Smooth muscle cell (in vitro differentiated cells): ENCODE measurements at regions not wholly inside any gene's neighbourhood (a gene's known extent, or its start where the extent isn't known, plus 50 kb on each side); places are given as distances from the start of the nearest gene placed in this dataset.

Experiments
- DNase-seq: peaks from one replicate; lab custom pipeline; 2025; ENCODE audit not compliant: unreplicated experiment; lab: John Stamatoyannopoulos, UW
- H2AFZ ChIP-seq: fragments of 200-600 bp; sonication (generic); 2 replicates; pipeline ENCODE4 v1.6.0; 2016; ENCODE audit warnings: antibody characterized with exemption, low read depth, mild to moderate bottlenecking
- H3F3A ChIP-seq: fragments of 200-600 bp; sonication (generic); 2 replicates; pipeline ENCODE4 v1.6.0; 2017; ENCODE audit warnings: antibody characterized with exemption, low read depth
- H3K27ac ChIP-seq: fragments of 200-600 bp; sonication (generic); 2 replicates; pipeline ENCODE4 v1.5.1; 2016; ENCODE audit warnings: low read depth, mild to moderate bottlenecking
- H3K27me3 ChIP-seq: fragments of 200-600 bp; sonication (generic); 2 replicates; pipeline ENCODE4 v1.6.1; 2016; ENCODE audit warnings: low read depth, mild to moderate bottlenecking
- H3K36me3 ChIP-seq: fragments of 200-600 bp; sonication (generic); 2 replicates; pipeline ENCODE4 v1.5.1; 2016; ENCODE audit warnings: low read depth
- H3K4me1 ChIP-seq: fragments of 200-600 bp; sonication (generic); 2 replicates; pipeline ENCODE4 v1.5.1; 2016; ENCODE audit warnings: low read depth
- H3K4me2 ChIP-seq: fragments of 200-600 bp; sonication (generic); 2 replicates; pipeline ENCODE4 v1.6.0; 2016; ENCODE audit warnings: mild to moderate bottlenecking
- H3K4me3 ChIP-seq: fragments of 200-600 bp; sonication (generic); 2 replicates; pipeline ENCODE4 v1.5.1; 2016; ENCODE audit warnings: mild to moderate bottlenecking
- H3K79me2 ChIP-seq: fragments of 200-600 bp; sonication (generic); 2 replicates; pipeline ENCODE4 v1.6.0; 2016; ENCODE audit warnings: low read depth, mild to moderate bottlenecking
- H3K9ac ChIP-seq: fragments of 200-600 bp; sonication (generic); 2 replicates; pipeline ENCODE4 v1.6.0; 2016; ENCODE audit warnings: low read depth
- H3K9me3 ChIP-seq: fragments of 200-600 bp; sonication (generic); replicated peaks from 2 replicates; pipeline ENCODE4 v1.5.1; 2016; ENCODE audit warnings: low read depth
- H4K20me1 ChIP-seq: fragments of 200-600 bp; sonication (generic); 2 replicates; pipeline ENCODE4 v1.6.0; 2016; ENCODE audit warnings: low read depth
- CTCF ChIP-seq: fragments of 200-600 bp; sonication (generic); IDR thresholded peaks from 2 replicates; pipeline ENCODE4 v1.5.1; 2017; ENCODE audit warnings: borderline replicate concordance, mild to moderate bottlenecking, antibody characterized with exemption; ENCODE audit not compliant: insufficient read depth, poor library complexity, severe bottlenecking
- WGBS: methylation state at CpG from one replicate; pipeline ENCODE4 v1.1.7; 2016; ENCODE audit warnings: low lambda C conversion rate; 5-methylcytosine and 5-hydroxymethylcytosine counted together

- Histone ChIP-seq H3K4me3 (no peak overlapping the region), H3K27me3 (no peaks in the 10 kb centered on the region), H2AFZ (no peak overlapping the region), H3K4me2 (no peak overlapping the region), H4K20me1 (no peaks in the 10 kb centered on the region), H3K9me3 (no peaks in the 10 kb centered on the region), H3F3A (no peaks in the 10 kb centered on the region), H3K9ac (no peak overlapping the region), H3K27ac (no peak overlapping the region), H3K79me2 (no peaks in the 10 kb centered on the region), H3K36me3 (no peaks in the 10 kb centered on the region), H3K4me1 (no peaks in the 10 kb centered on the region)
- no peak for DNase-seq
- no peak for TF ChIP-seq CTCF
- WGBS: 79% methylated on average over 3 of the region's 3 CpGs
Measured at GRCh38 chr12:5307065-5307464, 124.8 kb upstream of the NTF3 start.

- Histone ChIP-seq H3K27me3 (no peaks in the 10 kb centered on the region), H3K4me2 (no peak overlapping the region), H3K79me2 (no peaks in the 10 kb centered on the region), H3K27ac (no peak overlapping the region), H3K4me1 (no peaks in the 10 kb centered on the region), H3K9me3 (no peaks in the 10 kb centered on the region), H3F3A (no peaks in the 10 kb centered on the region), H4K20me1 (no peaks in the 10 kb centered on the region), H3K9ac (no peak overlapping the region), H3K4me3 (no peak overlapping the region), H2AFZ (no peak overlapping the region), H3K36me3 (no peaks in the 10 kb centered on the region)
- TF ChIP-seq CTCF: no peak
- DNase-seq: no peak
Measured at GRCh38 chr12:5308216-5308615, 123.7 kb upstream of the NTF3 start.

- H3K9ac ChIP-seq: no peak overlapping the region
- no peaks in the 10 kb centered on the region for H3K79me2 ChIP-seq
- no peaks in the 10 kb centered on the region for H3K4me1 ChIP-seq
- H4K20me1 ChIP-seq: no peaks in the 10 kb centered on the region
- no peaks in the 10 kb centered on the region for H3K9me3 ChIP-seq
- DNase-seq: no peak
- H3K4me2 ChIP-seq: no peak overlapping the region
- WGBS: 90% methylated on average over 8 of the region's 8 CpGs
- no peaks in the 10 kb centered on the region for H3K36me3 ChIP-seq
- H3F3A ChIP-seq: no peaks in the 10 kb centered on the region
- H2AFZ ChIP-seq: no peak overlapping the region
- no peaks in the 10 kb centered on the region for H3K27me3 ChIP-seq
- H3K4me3 ChIP-seq: no peak overlapping the region
- no peak for TF ChIP-seq CTCF
- H3K27ac ChIP-seq: no peak overlapping the region
Measured at GRCh38 chr12:5308996-5309395, 122.9 kb upstream of the NTF3 start.

- no peaks in the 10 kb centered on the region for H3K36me3 ChIP-seq
- WGBS: 94% methylated on average over 8 of the region's 8 CpGs
Measured at GRCh38 chr12:5309654-5310053, 122.3 kb upstream of the NTF3 start.

More at GRCh38 chr12:5309654-5310053, 122.3 kb upstream of the NTF3 start:
- Histone ChIP-seq H2AFZ (no peak overlapping the region), H3K27ac (no peak overlapping the region), H3K27me3 (no peaks in the 10 kb centered on the region), H3K4me1 (no peaks in the 10 kb centered on the region), H3F3A (no peaks in the 10 kb centered on the region), H3K9me3 (no peaks in the 10 kb centered on the region), H3K4me3 (no peak overlapping the region), H4K20me1 (no peaks in the 10 kb centered on the region), H3K79me2 (no peaks in the 10 kb centered on the region), H3K9ac (no peak overlapping the region), H3K4me2 (no peak overlapping the region)
- no peak for TF ChIP-seq CTCF
- DNase-seq: no peak
